ENCODE measurements at regions not wholly inside any gene's neighbourhood (a gene's known extent, or its start where the extent isn't known, plus 50 kb on each side); places are given as distances from the start of the nearest gene placed in this dataset.

DNA sequence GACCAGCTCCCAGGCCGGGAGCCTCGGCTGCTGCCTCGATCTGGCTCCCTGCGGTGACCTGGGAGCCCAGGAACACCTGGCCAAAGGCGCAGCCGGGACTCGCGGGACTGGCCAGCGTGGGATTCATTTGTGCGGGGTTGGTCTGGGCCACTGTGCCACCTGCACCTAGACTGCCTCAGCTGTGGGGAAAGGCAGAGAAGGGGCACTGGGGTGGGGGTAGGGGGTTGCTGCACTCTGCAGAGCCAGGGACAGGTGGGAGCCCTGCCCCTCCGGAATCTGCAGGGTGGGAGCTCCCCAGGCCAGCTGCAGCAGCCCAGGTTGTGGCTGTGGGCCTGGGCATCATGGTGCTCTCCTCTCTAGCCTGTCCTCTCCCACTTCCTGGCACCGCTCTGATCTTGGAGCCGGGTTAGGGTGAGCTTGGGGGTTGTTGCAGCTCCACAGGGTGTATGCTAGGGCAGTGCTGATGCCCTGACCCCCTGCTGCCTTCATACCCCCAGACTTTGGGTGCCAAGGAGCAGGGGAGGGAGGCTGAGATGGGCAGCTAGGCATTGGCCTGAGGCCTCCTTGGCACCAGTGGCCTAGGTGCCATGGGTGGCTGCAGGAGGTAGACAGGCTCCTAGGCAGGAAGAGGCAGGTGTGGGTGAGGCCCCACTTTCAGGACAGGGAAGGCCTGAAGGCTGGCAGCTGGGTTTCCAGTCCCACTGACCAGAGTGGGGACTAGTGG lies 57.5 kb upstream of the ETV3 start:
- FAIRE-seq (no peak), DNase-seq (ENCODE audit: low spot score) (no peak)

DNA sequence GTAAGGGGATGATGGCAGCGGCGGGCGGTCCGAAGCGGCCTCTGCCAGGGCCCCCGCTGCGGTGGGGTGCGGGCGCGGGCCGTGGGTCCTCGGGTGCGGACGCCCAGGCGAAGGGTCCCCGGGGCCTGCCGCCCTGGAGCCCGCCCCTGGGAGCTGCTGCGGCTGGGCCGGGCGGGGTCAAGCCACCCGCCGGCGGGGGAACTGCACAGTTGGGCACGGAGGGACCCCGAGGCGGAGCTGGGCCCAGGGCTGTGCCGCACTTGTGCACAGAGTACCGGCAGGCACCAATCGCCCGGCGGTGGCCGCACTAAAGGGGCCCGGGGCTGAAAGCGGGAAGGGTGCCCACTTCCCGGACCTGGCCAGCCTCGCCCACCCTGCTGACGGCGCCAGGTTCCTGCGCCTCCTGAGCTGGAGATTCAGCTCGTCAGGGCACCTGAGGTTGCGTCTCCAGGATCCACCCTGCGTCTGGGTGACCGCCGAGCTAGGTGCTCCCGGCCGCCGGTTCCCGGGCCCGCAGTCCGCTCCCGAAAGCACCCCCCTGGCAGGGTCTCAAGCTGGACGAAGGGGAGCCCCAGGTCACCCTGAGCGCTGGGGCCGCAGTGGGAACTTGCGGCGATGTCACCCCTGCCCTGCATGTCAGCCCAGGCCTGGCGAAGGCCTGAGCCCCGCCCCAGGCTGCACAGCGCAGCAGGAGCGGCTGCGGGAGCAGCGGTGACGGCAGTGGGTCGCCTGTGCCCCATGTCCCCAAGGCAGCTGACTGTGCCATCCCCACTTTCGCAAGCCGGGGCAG lies 56.7 kb upstream of the ETV3 start:
- no peak for DNase-seq (ENCODE audit: low spot score)
- FAIRE-seq: no peak

DNA sequence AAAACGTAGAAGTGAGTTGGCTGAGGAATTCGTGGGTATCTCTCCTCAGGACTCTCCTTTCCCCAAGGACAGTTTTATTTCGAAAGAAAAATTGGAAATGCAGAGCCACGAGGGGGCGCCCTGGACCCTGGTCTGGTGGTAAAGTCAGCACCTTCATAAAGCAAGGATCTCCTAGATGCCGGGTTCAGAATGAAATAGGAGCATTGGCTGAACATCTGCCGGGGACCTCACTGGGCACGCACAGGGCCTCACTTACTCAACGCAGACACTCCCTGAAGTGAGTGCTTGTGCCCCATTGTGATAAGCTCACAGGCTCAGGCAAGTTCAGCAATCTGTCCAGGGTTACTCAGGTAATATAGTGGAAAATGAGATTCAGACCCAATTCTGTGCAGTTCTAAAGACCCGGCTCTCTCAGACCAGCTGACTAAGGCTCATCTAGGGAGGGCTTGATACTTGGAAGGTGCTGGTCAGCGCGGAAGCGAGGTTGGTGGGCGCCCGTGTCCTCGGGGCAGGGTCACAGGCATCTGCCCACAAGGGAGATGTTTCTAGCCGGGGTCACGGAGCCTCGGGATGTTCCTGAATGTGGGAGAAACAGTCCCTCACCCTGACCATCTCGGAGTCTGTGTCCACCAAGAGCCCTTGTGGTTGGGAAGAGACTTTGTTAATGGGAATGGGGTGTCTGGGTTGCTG lies 55.7 kb upstream of the ETV3 start:
- DNase-seq (ENCODE audit: low spot score) (peak; percentile 27), FAIRE-seq (no peak)

DNA sequence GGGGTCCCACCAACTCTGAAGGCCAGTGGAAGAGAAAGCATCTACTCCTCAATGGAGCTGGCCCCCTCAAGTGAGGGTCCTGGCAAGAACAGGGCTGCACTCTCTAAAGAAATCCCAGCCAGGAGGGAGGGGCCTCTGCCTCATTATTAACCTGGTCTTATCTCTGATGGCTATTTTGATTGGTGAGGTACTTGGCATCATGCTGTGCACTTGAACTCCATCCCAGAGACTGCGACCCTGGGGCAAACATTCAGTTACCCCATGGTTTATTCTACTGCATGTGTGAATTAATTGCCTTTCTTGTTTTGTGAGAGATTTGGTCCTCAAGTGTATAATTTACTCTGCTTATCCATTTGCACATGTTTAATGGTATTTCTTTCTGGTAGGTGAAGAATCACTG lies 55.0 kb upstream of the ETV3 start:
- FAIRE-seq (no peak), DNase-seq (ENCODE audit: low spot score) (no peak)

DNA sequence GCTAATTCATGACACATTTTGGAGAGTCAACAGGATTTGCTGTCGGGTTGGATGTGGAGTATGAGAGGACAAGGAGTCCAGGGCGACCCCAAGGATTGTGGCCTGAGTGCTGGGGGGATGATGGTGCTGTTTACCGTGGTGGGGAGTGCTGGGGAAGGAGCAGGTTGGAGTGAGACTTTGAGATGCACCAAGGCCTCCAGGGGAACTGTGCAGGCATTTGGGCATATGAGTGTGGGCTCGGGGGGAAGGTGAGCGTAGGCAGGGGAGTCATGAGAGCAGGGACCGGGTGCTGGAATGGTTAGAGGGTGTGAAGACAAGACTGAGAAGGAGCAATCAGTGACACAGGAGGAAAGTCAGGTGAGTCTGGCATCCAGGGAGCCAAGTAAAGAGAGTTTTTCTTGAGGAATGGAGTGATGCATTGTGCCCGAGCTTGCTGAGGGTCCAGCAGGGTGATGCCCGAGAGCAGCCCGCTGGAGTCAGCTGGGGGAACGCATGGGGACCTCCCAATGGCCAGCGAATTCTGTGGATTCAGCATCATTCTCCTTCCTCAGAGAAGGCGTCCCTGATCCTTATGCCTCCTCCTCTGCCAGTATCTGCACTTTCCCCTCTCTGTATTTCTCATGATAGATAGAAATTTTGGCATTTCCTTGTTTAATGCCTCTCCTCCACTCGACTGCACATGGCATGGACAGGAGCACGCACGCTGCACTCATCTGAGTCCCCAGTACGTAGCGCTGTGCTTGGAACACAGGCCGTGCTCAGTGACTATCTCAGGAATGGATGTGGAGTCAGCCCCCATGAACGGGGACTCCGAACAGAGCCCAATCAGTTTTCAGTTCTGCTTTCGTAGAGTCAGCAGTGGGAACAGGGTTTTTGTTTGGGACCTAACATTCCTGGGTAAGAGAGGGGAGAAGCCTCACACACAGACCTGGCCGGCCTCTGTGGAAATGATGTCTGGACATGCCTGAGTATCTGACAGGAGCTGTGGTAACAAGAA lies 52.1 kb upstream of the ETV3 start:
- FAIRE-seq (no peak), DNase-seq (ENCODE audit: low spot score) (no peak)

DNA sequence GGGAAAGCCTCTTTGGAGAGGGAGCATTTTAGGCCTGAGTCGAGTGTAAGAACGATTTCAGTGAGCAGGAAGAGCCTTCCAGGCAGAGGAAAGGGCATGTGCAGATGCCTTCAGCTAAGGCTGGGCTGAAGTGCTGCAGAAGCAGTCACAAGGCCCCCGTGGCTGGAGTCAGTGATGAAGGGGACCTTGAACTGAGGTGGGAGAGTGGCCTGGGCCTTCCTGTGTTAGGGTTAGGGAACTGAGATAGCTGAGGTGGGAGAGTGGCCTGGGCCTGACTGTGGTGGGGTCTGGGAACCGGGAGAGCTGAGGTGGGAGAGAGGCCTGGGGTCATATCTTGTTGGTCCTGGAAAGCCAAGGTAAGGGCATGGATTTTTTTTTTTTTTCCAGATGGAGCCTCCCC lies 50.9 kb upstream of the ETV3 start:
- FAIRE-seq (no peak), DNase-seq (ENCODE audit: low spot score) (no peak)

Measured in RCC 7860 (cell line).